ENCODE measurements at regions not wholly inside any gene's neighbourhood (a gene's known extent, or its start where the extent isn't known, plus 50 kb on each side); places are given as distances from the start of the nearest gene placed in this dataset.

DNA sequence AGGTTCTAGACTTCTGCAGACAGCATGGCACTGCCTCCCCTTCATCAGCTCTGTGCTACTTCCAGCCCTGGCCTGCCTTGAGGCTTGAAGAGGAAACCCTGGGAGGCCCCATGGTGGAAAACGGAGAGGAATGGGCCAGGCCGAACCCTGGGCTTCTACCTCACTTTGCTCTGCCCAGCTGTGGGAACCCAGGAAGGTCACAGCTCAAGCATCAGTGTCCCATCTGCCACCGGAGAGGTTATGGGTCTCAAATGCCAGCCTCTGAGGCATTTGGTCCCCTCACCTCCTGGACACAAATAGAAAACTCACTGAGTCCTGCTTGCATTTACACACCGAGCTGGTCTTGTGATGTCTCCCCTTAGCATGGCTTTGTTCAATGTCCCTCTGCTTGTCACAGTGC lies 80.1 kb upstream of the ALDH1B1 start:
- no peak for DNase-seq

DNA sequence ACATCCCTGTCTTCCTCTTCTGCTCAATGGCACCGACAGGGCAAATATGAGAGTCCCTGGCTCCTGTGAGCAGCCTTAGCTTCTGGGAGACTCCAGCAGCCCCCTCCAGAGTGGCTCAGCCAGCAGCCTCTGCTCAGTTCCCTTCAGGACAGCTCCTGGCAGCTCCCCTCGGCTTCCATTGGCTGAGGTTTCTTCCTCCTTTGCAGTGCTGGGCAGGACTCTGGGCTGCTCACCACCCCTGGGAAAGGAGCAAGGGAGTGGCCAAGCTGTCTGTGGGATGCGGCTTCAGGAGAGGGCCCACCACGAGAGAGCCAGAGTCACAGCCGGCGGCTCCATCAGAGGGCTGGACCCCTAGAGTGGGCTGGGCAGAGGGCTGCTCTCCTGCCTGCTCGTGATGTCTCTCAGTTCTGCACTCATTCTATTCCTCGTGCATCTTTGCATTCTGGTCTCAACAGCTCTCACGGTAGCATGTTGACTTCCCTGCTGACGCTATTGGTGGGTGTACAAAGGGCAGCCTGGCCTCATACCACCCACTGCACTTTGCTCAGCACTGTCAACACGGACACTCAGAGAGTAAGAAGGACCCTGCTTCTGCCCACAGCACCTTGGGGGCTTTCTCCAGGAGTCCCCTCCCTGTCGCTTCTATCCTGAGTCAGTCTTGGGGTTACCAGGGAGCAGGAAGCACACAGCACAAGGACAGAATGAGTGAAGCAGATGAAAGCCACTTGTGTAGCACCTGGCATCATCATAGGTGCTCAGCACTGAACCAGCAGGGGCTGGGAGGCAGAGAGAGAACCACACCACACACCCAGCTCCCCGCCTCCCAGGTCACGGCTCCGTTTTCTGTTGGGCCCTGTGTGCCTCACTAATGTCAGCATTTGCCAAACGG lies 80.9 kb upstream of the ALDH1B1 start:
- DNase-seq: no peak

DNA sequence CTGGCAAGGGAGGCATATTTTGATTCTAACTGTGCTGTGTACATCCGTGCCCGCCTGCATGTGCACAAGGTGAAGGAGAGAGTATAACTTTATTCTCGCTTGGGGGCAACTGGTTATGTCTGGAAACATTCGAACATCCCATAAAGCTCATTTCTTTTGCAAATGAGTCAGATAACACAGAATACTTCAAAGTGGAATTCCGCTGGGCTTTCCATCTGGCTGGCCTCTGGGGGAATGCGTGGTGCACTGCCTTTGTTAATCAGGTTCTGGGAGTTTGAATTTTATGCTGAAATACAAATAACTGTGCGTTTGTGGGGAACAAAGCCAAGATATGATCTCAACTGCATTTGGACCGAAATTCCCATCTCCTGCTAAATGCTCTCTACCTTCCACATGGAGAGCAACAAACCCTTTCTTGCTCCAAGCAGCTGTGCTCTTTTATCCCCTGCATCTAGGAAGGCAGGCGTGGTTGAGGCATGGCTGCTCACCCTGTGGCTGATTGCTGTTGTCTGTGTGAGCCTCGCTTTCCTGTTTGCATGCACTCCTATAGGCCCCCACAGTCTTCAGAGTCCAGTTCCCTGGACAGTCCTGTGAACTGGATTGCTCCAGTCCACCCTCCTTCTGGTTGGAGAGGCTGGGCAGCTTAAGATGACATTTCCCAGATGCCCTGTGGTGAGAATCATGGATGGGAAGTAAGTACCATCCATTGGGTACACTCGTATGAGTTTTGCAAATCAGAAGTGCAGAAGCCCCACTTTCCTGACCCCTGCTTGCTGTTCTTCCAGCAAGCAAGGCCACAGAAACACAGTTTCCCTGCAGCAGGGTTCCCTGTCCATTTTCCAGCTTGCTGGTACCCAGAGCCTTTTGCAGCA lies 82.9 kb upstream of the ALDH1B1 start:
- DNase-seq: no peak

DNA sequence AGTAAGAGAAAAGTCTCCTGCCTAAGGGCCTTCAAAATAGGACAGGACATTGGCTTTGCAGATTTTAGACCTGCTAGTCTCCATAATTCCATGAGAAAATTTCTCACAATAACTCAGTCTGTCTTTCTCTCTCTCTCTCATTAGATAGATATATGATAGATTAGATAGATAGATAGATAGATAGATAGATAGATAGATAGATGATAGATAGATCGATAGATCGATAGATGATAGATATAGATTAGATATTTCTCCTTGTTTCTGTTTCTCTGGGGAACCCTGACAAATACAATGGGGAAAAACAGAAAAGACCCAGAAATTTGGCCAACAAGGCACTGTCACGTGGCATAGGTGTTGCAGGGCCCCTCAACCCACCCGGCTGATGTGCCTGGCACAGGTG lies 84.4 kb upstream of the ALDH1B1 start:
- DNase-seq: no peak

DNA sequence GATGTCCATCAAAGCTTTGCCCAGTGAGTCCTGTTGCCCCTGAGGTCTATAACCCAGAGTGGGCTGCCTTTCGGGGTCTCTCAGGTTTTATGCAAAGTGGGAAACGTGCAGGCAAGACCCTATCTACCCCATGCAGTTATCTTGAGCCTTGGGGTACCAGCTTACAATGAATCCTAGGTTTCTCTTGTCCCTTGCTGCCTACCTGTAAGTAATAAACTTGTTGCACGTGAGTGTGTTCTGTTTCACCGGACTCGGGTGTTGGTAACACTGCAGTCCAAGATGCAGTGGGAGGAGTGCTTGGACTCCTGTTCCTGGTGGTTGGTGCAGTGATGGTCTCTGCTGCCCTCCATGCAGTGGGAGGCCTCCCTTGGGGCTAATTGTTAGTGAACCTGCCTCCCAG lies 85.6 kb upstream of the ALDH1B1 start:
- no peak for DNase-seq

DNA sequence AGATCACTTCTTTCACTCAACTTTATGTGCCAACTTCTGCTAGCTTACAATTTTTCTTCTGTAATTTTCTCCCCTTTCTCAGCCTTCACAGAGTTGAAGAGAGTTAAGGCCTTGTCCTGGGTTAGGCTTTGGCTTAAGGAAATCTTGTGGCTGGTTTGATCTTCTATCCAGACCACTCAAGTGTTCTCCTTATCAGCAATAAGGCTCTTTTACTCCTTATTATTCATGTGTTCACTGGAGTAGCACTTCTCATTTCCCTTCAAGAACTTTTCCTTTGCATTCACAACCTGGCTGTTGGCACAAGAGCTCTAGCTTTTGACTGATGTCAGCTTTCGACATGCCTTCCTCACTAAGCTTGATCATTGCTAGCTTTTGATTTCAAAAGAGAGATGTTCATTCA lies 86.9 kb upstream of the ALDH1B1 start:
- DNase-seq: no peak

DNA sequence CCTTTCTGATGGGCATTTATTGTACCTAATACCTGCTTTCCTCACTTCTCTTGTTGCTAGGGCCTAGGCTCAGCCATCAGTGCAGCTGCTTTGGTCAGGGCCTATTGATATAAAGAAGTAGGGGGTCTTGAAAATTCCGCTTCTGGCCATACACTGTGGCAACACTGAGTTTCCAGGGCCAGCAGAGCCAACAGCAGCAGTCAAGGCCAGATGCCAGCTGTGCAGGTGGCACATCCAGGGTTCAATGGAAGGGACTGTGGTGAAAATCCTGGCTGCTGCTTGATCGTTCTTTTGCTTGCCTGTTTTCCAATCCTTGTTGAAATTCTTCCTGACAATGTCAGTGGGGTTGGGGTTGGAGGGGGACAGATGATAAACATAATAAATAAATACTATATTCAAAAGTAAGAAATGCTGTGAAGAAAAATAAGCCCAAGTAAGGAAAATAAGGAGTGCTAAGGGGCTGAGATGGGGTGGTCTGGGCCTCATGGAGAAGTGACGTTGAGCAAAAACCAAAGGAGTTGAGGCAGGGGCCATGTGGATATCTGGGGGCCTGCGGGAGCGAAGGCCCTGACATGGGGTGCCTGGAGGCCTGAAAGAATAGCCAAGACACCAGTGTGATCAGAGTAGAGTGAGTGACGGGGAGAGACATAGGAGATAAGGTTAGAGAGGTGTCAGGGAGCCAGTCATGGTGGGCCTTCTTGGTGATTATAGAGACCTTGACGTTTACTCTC lies 91.0 kb upstream of the ALDH1B1 start:
- no peak for DNase-seq

DNA sequence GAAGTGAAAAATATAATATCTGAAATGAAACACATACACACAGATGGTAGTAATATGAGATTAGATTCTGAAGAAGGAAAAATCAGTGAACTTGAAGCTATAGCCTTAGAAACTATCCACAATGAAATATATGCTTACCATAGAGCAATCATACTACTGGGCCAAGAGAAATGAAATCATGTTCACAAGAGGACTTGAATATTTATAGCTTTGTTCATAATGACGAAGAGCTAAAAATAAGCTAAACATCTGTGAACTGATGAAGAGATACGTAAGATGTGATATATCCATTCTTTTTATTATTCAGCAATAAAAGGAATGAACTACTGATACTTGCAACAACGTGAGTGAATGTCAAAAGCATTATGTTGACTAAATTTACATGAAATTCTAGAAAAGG lies 92.6 kb upstream of the ALDH1B1 start:
- no peak for DNase-seq

DNA sequence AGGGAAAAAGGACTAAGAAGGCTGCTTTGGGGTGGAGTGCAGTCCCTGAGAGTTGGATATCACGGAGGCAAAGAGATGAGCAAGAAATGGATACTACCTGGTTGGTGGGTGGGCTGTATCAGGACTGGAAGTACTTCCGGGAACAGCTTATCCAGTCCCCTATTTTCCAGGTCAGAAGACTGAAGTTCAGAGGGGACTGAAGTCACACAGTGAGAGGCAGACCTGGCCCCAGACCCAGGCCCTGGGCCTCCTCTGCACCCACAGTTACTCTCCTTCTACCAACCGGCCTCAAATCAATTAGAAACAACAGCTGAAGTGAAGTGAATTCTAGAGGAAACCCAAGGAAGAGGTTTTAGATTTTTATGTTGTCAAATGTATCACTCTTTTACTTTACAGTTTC lies 93.6 kb upstream of the ALDH1B1 start:
- DNase-seq: no peak

DNA sequence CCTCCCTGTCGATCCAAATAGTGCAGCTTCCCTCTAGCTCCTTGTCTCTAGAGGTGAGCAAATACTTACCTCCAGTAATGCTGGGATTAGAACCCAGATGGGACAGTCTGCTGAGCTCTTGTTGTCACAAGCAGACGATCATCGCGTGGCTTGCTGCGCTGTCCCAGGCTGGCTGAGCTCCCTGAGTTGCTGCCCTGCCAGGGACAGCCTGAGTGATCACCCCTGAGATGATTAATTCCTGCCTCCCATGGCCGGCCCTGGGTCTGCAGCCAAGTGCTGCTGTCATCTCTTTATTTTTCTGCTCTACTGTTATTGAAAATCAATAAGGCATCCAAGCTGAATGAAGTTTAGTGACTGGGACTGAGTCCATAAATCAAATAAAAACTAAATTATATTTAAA lies 94.0 kb upstream of the ALDH1B1 start:
- no peak for DNase-seq

DNA sequence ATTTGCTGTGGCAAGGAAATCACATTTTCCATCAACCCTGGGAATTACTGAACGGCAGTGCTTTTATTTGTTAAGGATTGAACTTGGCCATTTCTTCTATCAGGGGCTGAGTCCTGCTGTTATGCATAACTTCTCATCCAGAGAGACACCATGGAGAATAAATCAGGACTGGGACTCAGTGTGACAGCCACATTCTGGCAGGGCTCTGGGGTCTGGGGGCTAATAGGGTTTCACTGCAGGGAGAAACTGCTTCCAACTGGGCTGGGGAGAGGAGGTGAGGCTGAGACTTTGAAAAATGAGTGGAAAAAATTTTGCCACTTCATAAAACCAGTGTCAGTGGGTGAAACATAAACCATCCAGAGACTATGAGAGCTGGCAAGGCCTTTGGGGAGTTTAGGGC lies 95.7 kb upstream of the ALDH1B1 start:
- no peak for DNase-seq

DNA sequence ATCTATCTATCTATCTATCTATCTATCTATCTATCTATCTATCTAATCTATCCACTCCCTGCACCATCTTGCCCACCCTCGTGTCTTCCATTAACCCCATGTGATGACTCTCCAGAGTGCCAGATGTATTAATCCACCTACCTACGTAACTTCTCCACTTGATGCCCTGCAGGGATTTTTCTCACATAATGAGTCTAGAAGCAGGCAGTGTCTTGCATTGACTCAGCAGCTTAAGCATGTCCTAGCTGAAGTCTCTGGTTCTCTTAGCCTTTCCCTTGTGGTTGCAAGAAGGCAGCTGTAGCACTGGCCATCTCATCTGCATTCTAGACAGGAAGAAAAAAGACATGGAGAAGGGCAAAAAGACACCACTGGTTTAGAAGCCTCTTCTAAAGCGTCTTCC lies 96.7 kb upstream of the ALDH1B1 start:
- no peak for DNase-seq

DNA sequence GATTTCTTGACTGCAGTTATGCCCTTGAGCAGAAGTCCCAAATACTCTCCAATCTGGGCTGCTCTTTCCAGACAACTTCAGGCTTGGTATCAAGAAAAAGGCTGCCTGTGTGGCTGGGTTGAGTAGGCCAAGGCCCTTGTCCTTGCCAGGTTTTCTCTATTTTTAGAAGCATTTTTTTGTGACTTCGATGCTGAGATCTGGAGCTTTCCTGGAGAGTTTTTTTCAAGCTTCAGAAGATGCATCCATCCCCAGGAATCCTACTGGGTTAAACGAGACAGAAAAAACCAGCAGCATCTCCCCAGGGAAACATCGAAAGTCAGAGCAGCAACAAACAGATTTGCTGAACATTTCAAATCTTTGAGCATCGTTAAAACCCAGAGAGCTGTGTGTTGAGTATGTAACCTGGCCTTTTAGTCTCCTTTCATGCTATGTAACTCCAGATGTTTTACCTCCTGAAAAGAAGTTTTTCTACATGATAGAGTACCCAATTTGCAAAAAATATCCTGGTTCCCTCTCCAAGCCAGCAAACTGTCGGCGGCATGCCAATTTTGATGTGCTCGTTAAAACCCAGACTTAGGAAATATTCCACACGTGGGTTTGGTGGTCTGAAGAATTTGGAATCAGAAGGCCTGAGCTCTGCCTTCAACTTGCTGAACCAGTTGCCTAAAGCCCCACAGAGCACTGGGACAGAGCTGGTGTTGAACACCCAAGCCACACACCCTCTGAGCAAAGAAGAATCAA lies 98.1 kb upstream of the ALDH1B1 start:
- no peak for DNase-seq

DNA sequence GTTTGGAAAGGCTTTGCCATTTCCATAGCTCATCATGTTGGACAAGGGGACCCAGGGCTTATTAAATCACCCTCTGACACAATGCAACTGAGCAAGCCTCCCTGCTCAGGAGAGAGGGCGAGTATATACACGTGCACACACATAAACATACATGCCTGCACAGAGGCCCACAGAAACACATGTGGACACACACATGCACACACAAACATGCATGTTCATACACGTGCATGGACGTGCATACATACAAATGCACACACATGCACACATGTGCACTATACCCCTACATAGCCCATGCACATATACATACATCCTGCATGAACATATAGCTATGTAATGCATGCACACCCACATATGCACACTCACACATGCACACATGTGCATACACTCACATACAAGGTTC lies 99.5 kb upstream of the ALDH1B1 start:
- no peak for DNase-seq

DNA sequence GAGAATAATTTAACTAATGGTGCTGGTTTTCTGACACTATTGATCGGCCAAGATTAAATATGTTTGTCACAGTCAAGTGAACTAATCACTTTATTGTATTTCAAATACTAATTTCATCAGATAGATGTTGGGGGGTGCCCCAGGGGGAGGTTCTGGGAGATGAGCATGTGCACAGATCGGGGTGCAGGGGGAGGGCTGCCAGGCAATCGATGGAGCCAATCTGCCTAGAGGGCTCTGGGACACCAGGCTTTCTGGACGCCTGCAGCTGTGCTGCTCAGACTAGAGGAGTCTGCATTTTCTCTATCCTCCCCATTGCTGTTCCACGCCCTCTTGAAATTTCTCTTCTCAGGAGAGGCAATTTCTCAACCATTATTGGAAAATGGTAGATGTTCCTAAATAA lies 100.0 kb upstream of the ALDH1B1 start:
- DNase-seq: no peak

DNA sequence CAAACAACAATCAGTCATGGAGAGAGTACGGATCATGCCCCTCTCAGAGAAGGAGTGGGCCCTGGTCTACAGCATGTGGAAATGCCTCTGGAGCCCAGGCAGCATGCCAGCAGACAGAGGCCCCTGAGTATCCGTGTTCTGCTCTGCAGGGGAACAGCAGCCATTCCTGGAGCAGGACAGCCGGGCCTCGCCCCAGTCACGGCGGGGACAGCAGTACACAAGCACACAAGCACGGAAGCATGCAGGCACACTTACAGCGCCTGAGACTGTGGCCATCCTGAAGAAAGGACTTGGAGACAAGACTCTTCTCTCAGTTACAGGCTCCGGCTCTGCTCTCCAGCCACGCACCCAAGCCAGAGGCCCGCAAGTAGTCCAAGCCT lies 102.6 kb upstream of the ALDH1B1 start:
- no peak for DNase-seq

DNA sequence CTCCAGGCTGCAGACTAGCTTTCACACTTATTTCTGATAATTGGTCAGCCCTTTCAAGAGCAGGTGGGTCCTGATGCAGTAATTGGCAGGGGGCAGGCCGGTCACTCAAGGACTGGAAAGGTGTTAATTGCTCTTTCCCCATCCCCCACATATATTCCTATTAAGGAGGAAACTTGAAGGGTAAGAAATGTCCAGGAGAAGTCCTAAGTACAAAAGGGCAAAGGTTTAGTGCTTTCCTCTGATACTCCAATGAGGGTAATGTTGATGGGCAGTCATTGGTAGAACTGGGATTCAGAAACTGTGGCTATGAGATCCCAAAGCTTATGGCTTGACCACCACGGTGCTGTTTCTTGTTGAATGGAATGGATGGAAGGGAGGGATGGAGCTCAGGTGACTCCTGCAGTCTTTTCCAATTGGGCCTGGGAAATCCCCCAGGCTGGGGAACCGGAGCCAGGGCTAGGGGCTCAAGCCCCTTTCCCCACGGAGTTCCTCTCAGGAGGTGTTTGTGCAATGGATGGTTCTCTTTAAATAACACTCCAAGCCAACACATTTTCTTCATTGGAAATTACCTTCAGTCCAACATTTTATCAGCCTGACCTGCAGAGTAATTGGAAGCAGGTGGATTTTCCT lies 103.2 kb upstream of the ALDH1B1 start:
- no peak for DNase-seq

DNA sequence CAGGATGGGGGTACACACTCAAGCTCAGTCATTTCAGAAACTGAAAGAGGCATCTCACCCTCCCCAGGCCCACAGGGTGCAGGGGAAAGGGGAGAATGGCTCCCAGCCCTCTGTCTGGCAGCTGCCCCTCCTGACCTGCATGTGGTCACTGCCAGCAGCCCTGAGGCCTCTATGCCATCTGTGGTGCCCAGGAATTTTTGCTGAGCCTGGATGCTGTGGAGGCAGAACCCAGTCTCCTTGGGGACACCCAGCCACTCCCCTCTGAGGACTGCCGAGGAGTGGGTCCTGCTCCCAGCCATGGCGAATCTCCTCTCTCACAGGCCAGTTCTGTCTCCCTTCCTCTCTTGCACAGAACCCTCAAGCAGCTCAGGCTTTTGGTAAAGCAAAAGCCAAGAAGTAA lies 104.0 kb upstream of the ALDH1B1 start:
- no peak for DNase-seq

DNA sequence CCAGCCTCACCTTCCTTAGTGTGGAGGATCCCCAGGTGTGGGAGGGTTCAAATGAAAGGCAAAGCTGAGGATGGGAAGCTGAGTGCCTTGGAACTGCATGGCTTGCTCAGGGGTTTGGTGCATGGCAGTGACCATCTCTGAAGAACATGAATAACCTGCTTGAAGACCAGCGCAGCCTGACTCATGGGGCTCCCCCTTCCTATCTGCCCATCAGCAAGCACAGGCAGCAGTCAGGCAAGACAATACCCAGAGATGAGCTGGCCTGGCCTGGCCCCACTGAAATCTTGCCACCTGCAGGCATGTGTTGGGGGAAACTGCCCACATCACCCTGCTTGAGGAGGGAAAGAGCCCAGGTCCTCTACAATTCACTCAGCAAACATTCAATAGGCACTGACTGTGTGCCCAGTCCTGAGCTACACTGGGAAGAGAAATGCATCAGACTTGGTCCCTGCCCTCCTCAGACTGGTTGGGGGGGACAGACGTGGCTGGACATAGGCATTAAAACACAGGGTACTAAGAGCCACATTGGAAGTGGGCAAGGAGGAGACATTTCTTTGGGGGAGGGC lies 105.0 kb upstream of the ALDH1B1 start:
- DNase-seq: no peak

DNA sequence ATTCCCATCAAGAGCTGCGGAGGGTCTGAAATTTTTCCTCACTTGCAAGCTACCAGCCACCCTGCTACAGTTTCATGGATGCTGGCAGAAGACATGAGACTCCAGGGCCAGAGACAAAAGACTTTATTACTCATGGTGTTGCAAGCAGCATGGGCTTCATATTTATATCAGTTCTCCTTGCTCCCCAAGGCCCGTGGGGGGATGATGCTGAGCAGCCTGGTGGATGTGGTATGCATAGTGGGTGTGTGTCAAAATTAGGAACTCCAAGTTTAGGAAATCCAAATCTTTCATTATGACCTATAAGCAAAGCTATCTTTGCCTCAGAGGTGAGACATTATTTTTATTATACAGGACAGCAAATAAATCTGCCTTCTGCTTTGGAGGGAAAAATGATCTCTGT lies 105.7 kb upstream of the ALDH1B1 start:
- no peak for DNase-seq

DNA sequence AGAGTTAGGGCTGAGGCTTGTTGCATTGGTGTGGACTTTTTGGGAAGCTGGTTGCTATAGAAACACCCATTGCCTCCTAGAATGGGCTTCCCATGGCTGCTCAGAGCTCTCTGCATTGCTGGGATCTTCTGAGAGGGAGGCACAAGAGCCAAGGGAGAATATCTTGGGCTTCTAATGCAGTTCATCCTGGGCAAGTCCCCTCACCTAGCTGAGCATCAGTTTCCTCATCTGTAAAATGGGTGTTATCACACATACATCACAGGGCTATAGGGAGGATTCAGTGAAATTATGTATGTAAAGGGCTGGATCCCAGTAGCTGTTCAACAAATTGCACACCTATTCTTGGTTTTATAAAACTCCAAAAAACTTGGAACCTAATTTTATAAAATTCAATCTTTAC lies 106.1 kb upstream of the ALDH1B1 start:
- DNase-seq: no peak

DNA sequence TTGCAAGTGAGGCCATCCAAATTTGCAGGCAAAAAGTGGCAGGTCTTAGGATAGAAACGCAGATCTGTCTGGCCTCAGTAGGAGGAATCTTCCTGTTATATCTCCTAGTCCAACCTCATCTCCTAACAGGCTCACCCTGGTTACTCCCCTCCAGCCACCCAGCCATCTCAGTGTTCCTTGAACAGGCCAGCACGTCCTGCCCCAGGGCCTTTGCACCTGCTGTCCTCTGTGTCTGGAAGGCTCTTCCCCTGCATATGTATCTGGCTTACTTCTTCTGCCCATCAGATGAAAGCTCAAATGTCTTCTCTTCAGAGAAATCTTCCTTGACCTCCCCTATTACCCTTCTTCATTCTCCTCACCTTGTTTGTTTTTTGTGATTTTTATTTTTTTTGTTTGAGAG lies 107.3 kb upstream of the ALDH1B1 start:
- no peak for DNase-seq

All from NCI-H1105 treated with DMSO at 0.1 percent for 48 hours (cell line).